Testis (tissue), 2 donors: ENCODE measurements at regions not wholly inside any gene's neighbourhood (a gene's known extent, or its start where the extent isn't known, plus 50 kb on each side); places are given as distances from the start of the nearest gene placed in this dataset.

ENCODE experiments used
- CTCF ChIP-seq, 3 experiments: fragments of 450-650 bp in 2 of 3; fragments of 200-600 bp in 1 of 3; sonication (generic) in 1 of 3; IDR thresholded peaks; one replicate each; pipeline ENCODE4 v1.5.1; 2016 to 2019; ENCODE audit warnings: antibody characterized with exemption in 3 of 3, mild to moderate bottlenecking in 2 of 3, moderate library complexity in 1 of 3
- POLR2A ChIP-seq: fragments of 450-650 bp; IDR thresholded peaks from one replicate; pipeline ENCODE4 v1.6.1; 2017; ENCODE audit warnings: antibody characterized with exemption, mild to moderate bottlenecking, moderate library complexity

- TF ChIP-seq POLR2A, result no peak
- no peak for TF ChIP-seq CTCF (IDR thresholded peaks at IDR 0.05)
These were observed 215.0 kb upstream of the LRIG1 start for GRCh38 chr3:66715806-66716205.
